ENCODE measurements at regions not wholly inside any gene's neighbourhood (a gene's known extent, or its start where the extent isn't known, plus 50 kb on each side); places are given as distances from the start of the nearest gene placed in this dataset.

GRCh38 chr16:61195006-61195405 is 841.2 kb downstream of the CDH8 start:
- Histone ChIP-seq H3K4me3 (no peak overlapping the region), H3K9me3 (no peaks in the 10 kb centered on the region), H3K36me3 (no peaks in the 10 kb centered on the region), H3K27ac (no peak overlapping the region), H3K27me3 (no peaks in the 10 kb centered on the region), H3K4me1 (no peaks in the 10 kb centered on the region)
- intact Hi-C loops (cut with DNase I): no loop called here
- DNase-seq: no peak
- TF ChIP-seq CTCF (IDR thresholded peaks at IDR 0.05) (no peak), EP300 (IDR thresholded peaks at IDR 0.05) (no peak), POLR2A (IDR thresholded peaks at IDR 0.05) (no peak), POLR2AphosphoS5 (IDR thresholded peaks at IDR 0.05) (no peak)

DNA sequence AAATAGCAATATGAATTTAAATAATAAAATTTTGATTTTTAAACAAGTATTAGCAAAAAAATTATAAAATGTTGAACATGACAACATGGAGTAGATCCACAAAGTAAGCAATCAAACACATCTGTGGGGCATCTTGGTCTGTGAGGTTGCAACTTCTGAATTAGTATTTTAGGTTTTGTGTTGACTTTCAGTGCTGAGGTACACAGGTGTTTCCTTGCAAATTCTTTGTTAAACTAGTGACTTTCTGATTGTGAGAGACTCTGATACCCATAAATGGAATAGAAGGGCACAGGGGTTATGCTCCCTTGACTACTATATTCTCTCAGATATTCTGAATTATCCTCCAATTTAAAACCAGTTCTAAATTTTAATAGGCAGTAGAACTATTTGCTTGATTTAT is 841.7 kb downstream of the CDH8 start:
- no peak for TF ChIP-seq EP300 (IDR thresholded peaks at IDR 0.05)
- TF ChIP-seq POLR2AphosphoS5 (IDR thresholded peaks at IDR 0.05): no peak
- H3K4me1 ChIP-seq: no peaks in the 10 kb centered on the region
- H3K27ac ChIP-seq: no peak overlapping the region
- no peaks in the 10 kb centered on the region for H3K9me3 ChIP-seq
- intact Hi-C loops (cut with DNase I): no loop called here
- DNase-seq: no peak
- no peaks in the 10 kb centered on the region for H3K27me3 ChIP-seq
- H3K36me3 ChIP-seq: no peaks in the 10 kb centered on the region
- no peak overlapping the region for H3K4me3 ChIP-seq

DNA sequence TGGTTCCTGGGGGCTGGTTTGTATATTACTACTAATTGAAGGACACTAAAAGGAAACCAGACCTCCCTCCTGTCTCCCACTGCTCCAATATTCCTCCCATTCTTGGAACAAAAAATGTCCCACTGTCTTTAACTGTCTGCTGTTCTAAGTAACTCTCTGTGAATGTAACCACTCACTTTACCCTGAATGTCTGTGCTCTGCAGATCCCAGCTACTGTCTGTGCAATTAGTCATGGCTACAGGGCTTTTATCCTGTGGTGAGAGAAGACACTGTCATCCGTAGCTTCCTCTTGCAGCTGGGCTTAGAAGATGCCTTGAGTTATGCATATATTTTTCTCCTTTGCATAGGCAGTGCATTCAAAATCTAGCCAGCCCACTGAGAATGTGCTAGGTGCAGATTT is 853.8 kb downstream of the CDH8 start:
- Histone ChIP-seq H3K27ac (no peak overlapping the region), H3K4me3 (no peak overlapping the region), H3K9me3 (no peaks in the 10 kb centered on the region), H3K36me3 (no peaks in the 10 kb centered on the region), H3K4me1 (no peaks in the 10 kb centered on the region), H3K27me3 (no peaks in the 10 kb centered on the region)
- intact Hi-C loops (cut with DNase I): no loop called here
- 60 to 65% methylated on average over 1 of the region's 1 CpG for WGBS, 2 donors
- TF ChIP-seq EP300 (IDR thresholded peaks at IDR 0.05) (no peak), CTCF (IDR thresholded peaks at IDR 0.05) (no peak), POLR2AphosphoS5 (IDR thresholded peaks at IDR 0.05) (no peak), POLR2A (IDR thresholded peaks at IDR 0.05) (no peak)
- no peak for DNase-seq

DNA sequence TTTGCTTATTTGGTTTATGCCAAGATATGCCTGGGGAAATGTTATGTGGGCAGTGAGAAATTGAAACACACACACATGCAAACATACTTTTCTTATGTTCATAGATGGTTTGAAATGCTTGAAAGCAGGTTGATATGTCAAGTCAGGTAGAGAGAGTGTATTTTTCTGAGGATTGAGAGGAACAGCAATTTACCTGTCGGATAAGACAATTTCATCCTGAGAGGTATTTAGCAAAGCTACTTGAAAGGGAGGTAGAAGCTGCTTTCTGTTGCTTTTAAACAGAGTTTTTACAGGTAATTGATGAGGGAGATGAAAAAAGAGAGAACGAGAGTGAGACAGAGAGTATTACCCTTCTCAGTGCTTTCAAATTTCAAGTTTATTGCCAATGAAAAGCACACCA is 854.3 kb downstream of the CDH8 start:
- no peaks in the 10 kb centered on the region for H3K9me3 ChIP-seq
- no peaks in the 10 kb centered on the region for H3K27me3 ChIP-seq
- intact Hi-C loops (cut with DNase I): no loop called here
- TF ChIP-seq CTCF (IDR thresholded peaks at IDR 0.05): no peak
- no peak for TF ChIP-seq POLR2A (IDR thresholded peaks at IDR 0.05)
- no peak for TF ChIP-seq EP300 (IDR thresholded peaks at IDR 0.05)
- TF ChIP-seq POLR2AphosphoS5 (IDR thresholded peaks at IDR 0.05): no peak
- WGBS, 2 donors: 59 to 66% methylated on average over 2 of the region's 2 CpGs
- H3K36me3 ChIP-seq: no peaks in the 10 kb centered on the region
- no peak overlapping the region for H3K4me3 ChIP-seq
- no peak for DNase-seq
- H3K27ac ChIP-seq: no peak overlapping the region
- H3K4me1 ChIP-seq: no peaks in the 10 kb centered on the region

DNA sequence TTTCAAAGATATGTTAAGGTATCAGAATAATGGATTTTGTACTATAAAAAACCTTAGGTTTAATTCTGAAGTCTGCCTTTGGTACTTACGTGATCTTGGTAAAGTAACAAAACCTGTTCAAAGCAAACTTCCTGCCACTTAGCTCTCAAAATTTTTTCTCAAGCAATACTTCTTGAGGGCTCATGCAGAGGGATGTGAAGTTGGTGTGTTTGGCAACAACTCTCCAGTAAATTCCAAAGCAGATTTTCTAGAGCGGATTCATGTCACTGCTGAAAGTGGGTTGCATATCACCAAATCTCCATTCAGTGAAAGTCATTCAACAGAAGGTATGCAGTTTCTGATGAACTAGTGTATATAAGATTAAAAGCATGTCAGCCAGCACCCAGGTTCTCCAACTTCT is 856.7 kb downstream of the CDH8 start:
- H3K36me3 ChIP-seq: no peaks in the 10 kb centered on the region
- H3K27me3 ChIP-seq: no peaks in the 10 kb centered on the region
- DNase-seq: no peak
- H3K4me3 ChIP-seq: no peak overlapping the region
- no peaks in the 10 kb centered on the region for H3K4me1 ChIP-seq
- WGBS, 2 donors: 88 to 94% methylated on average over 2 of the region's 2 CpGs
- no peak overlapping the region for H3K27ac ChIP-seq
- no peaks in the 10 kb centered on the region for H3K9me3 ChIP-seq
- TF ChIP-seq CTCF (IDR thresholded peaks at IDR 0.05): no peak
- no peak for TF ChIP-seq EP300 (IDR thresholded peaks at IDR 0.05)
- no peak for TF ChIP-seq POLR2A (IDR thresholded peaks at IDR 0.05)
- no peak for TF ChIP-seq POLR2AphosphoS5 (IDR thresholded peaks at IDR 0.05)
- intact Hi-C loops (cut with DNase I): no loop called here
